ENCODE measurements at regions not wholly inside any gene's neighbourhood (a gene's known extent, or its start where the extent isn't known, plus 50 kb on each side); places are given as distances from the start of the nearest gene placed in this dataset.

GRCh38 chr5:57711946-57712345, 229.3 kb upstream of the ACTBL2 start (continued):
- TF ChIP-seq GTF2F1 (IDR thresholded peaks at IDR 0.05; ENCODE audit: borderline replicate concordance, low read depth, low read length) (no peak), SUZ12 (IDR thresholded peaks at IDR 0.05; ENCODE audit: low read length) (no peak), SIRT6 (IDR thresholded peaks at IDR 0.05; ENCODE audit: low read length) (no peak), TCF12 (IDR thresholded peaks at IDR 0.05; ENCODE audit: low read depth, low read length) (no peak), CBX5 (IDR thresholded peaks at IDR 0.05; ENCODE audit: low read depth, low read length) (no peak)
- TF ChIP-seq, protein P1, sequence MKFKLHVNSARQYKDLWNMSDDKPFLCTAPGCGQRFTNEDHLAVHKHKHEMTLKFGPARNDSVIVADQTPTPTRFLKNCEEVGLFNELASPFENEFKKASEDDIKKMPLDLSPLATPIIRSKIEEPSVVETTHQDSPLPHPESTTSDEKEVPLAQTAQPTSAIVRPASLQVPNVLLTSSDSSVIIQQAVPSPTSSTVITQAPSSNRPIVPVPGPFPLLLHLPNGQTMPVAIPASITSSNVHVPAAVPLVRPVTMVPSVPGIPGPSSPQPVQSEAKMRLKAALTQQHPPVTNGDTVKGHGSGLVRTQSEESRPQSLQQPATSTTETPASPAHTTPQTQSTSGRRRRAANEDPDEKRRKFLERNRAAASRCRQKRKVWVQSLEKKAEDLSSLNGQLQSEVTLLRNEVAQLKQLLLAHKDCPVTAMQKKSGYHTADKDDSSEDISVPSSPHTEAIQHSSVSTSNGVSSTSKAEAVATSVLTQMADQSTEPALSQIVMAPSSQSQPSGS (IDR thresholded peaks at IDR 0.05; ENCODE audit: low read length), result no peak

Data from H1 (cell line).